Umbilical cord (tissue), 1 donor: ENCODE measurements at regions not wholly inside any gene's neighbourhood (a gene's known extent, or its start where the extent isn't known, plus 50 kb on each side); places are given as distances from the start of the nearest gene placed in this dataset.

Experiments
- DNase-seq: peaks from one replicate; pipeline ENCODE4 v3.0.0-alpha.2; 2015; ENCODE audit warnings: low spot score

- no peak for DNase-seq
These were observed 451.2 kb upstream of the PSMD7 start for GRCh38 chr16:73845238-73846006.

- no peak for DNase-seq
These were observed 455.9 kb upstream of the PSMD7 start for GRCh38 chr16:73840728-73841127.

GRCh38 chr16:73831220-73831619 lies 465.4 kb upstream of the PSMD7 start:
- DNase-seq: no peak

- DNase-seq: no peak
These were observed 473.3 kb upstream of the PSMD7 start for GRCh38 chr16:73823205-73823849.

- DNase-seq: no peak
These were observed 478.9 kb upstream of the PSMD7 start for GRCh38 chr16:73817526-73818324.

GRCh38 chr16:73813527-73813926 lies 483.1 kb upstream of the PSMD7 start:
- DNase-seq: peak; percentile 68

GRCh38 chr16:73804456-73804855 lies 492.2 kb upstream of the PSMD7 start:
- no peak for DNase-seq

GRCh38 chr16:73798471-73798870 lies 498.1 kb upstream of the PSMD7 start:
- peak; percentile 21 for DNase-seq

GRCh38 chr16:73797115-73797514 lies 499.5 kb upstream of the PSMD7 start:
- no peak for DNase-seq

GRCh38 chr16:73796241-73796640 lies 500.4 kb upstream of the PSMD7 start:
- DNase-seq: peak; percentile 7

GRCh38 chr16:73794994-73795393 lies 501.6 kb upstream of the PSMD7 start:
- peak; percentile 80 for DNase-seq

GRCh38 chr16:73793871-73794437 lies 502.7 kb upstream of the PSMD7 start:
- no peak for DNase-seq

- DNase-seq: peak; percentile 12
These were observed 503.4 kb upstream of the PSMD7 start for GRCh38 chr16:73793260-73793659.

- DNase-seq: peak; percentile 39
These were observed 504.2 kb upstream of the PSMD7 start for GRCh38 chr16:73792199-73793020.

GRCh38 chr16:73781297-73781696 lies 515.3 kb upstream of the PSMD7 start:
- DNase-seq: no peak

GRCh38 chr16:73778887-73779286 lies 517.7 kb upstream of the PSMD7 start:
- DNase-seq: no peak

- no peak for DNase-seq
These were observed 520.7 kb upstream of the PSMD7 start for GRCh38 chr16:73775841-73776388.

GRCh38 chr16:73771196-73772064 lies 525.2 kb upstream of the PSMD7 start:
- DNase-seq: no peak

GRCh38 chr16:73768786-73769203 lies 527.8 kb upstream of the PSMD7 start:
- DNase-seq: peak; percentile 25

- DNase-seq: no peak
These were observed 532.3 kb upstream of the PSMD7 start for GRCh38 chr16:73764321-73764720.
